ENCODE measurements at regions not wholly inside any gene's neighbourhood (a gene's known extent, or its start where the extent isn't known, plus 50 kb on each side); places are given as distances from the start of the nearest gene placed in this dataset.

DNA sequence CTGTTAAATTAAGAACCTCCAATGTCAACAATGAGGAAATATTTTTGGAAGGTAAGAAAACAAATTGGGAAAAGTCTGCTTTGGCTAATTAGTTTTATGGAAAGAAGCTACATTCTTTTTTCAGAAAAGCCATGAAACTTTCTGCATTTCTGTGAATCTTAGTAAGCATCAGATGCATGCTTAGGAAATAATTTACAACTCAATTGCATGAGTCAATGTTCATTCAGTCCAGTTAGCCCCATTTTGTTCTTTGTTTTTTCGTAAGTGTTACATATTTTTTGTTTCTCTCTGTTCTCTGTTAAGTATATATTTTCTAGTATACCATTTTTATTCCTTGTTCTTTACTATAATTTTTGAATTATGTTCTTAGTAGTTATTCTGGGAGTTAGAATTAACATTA lies 195.2 kb upstream of the KIF2B start:
- no peaks in the 10 kb centered on the region for H4K20me1 ChIP-seq (ENCODE audit: insufficient read depth, low read length)
- H3K9ac ChIP-seq (ENCODE audit: insufficient read depth, low read depth, low read length): no peak overlapping the region
- intact Hi-C loops (cut with micrococcal nuclease; ENCODE audit: unreplicated experiment) (no loop called here), in situ Hi-C loops (cut with HindIII; ENCODE audit: extremely low pct_ligation_motif_present, low pct_unique_long_range_greater_than_20kb) (no loop called here)
- ChIA-PET POLR2A (no interaction called here), CTCF (ENCODE audit: low intra/inter-chr PET ratio, low total read pairs) (no interaction called here)
- H3K4me3 ChIP-seq (replicated peaks in 1 of 3; ENCODE audit: insufficient read depth in 1 of 3, low read depth in 2 of 3, low read length in 3 of 3): no peak overlapping the region
- DNase-seq (ENCODE audit: low spot score) (no peak), ATAC-seq (no peak), FAIRE-seq (no peak)
- TF ChIP-seq ZNF646 (CRISPR knock-in tag; IDR thresholded peaks at IDR 0.05): no peak
- TF ChIP-seq HOXA3 (CRISPR knock-in tag; IDR thresholded peaks at IDR 0.05): no peak
- H3K79me2 ChIP-seq (ENCODE audit: insufficient read depth, low read length): no peaks in the 10 kb centered on the region
- peaks cover 74% of the 10 kb centered on the region for H3K9me3 ChIP-seq (ENCODE audit: low read length)
- BruUV-seq (replicated peaks): no TSS peak
- H2AFZ ChIP-seq (ENCODE audit: low read length): no peak overlapping the region
- no peaks in the 10 kb centered on the region for H3K4me1 ChIP-seq (ENCODE audit: insufficient read depth, low read length)
- H3K36me3 ChIP-seq (replicated peaks in 1 of 2; ENCODE audit: control insufficient read depth in 1 of 2, insufficient read depth in 2 of 2, low read length in 2 of 2): no peaks in the 10 kb centered on the region
- H3K4me2 ChIP-seq (ENCODE audit: low read depth, low read length): no peak overlapping the region
- no peak overlapping the region for H3K27ac ChIP-seq (ENCODE audit: extremely low read length, insufficient read depth, low read length)
- 0% methylated on average over 1 of the region's 1 CpG for WGBS (ENCODE audit: low lambda C conversion rate)
- H3K27me3 ChIP-seq (ENCODE audit: control insufficient read depth in 1 of 2, insufficient read depth in 2 of 2, low read length in 2 of 2): no peaks in the 10 kb centered on the region

DNA sequence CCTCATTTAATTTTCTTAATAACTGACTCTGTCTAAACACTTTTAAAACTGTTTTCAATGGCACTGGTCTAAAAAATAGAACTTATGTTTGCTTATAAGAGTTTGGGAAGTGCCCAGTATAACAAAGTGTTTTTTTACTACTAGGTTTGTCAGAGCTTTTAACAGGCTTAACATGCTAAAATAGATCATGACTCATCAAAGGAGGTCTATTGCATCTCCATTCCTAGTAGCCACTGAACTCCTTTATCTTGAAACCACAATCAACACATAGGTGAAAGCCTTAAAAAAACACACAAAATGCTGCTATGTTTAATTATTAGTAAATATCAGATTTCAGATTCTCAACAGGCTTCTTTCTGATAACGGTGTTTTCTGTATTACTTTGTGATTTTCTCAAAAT lies 196.4 kb upstream of the KIF2B start:
- Histone ChIP-seq H2AFZ (ENCODE audit: low read length) (no peak overlapping the region), H3K4me2 (ENCODE audit: low read depth, low read length) (no peak overlapping the region), H3K27ac (ENCODE audit: extremely low read length, insufficient read depth, low read length) (no peak overlapping the region), H3K79me2 (ENCODE audit: insufficient read depth, low read length) (no peaks in the 10 kb centered on the region), H3K4me3 (replicated peaks in 1 of 3; ENCODE audit: insufficient read depth in 1 of 3, low read depth in 2 of 3, low read length in 3 of 3) (no peak overlapping the region), H3K27me3 (ENCODE audit: control insufficient read depth in 1 of 2, insufficient read depth in 2 of 2, low read length in 2 of 2) (no peaks in the 10 kb centered on the region), H4K20me1 (ENCODE audit: insufficient read depth, low read length) (no peaks in the 10 kb centered on the region), H3K9me3 (ENCODE audit: low read length) (peaks cover 73% of the 10 kb centered on the region), H3K9ac (ENCODE audit: insufficient read depth, low read depth, low read length) (no peak overlapping the region), H3K36me3 (replicated peaks in 1 of 2; ENCODE audit: control insufficient read depth in 1 of 2, insufficient read depth in 2 of 2, low read length in 2 of 2) (no peaks in the 10 kb centered on the region), H3K4me1 (ENCODE audit: insufficient read depth, low read length) (no peaks in the 10 kb centered on the region)
- CTCF ChIA-PET (ENCODE audit: low intra/inter-chr PET ratio, low total read pairs): no interaction called here
- POLR2A ChIA-PET: no interaction called here
- FAIRE-seq (no peak), DNase-seq (ENCODE audit: low spot score) (no peak), ATAC-seq (no peak)
- intact Hi-C loops (cut with micrococcal nuclease; ENCODE audit: unreplicated experiment): no loop called here
- WGBS (ENCODE audit: low lambda C conversion rate): 2% methylated on average over 1 of the region's 1 CpG
- in situ Hi-C loops (cut with HindIII; ENCODE audit: extremely low pct_ligation_motif_present, low pct_unique_long_range_greater_than_20kb): no loop called here
- no TSS peak for BruUV-seq (replicated peaks)
- TF ChIP-seq ZNF749 (CRISPR knock-in tag; IDR thresholded peaks at IDR 0.05; ENCODE audit: borderline replicate concordance): no peak
- no peak for TF ChIP-seq ZNF326 (CRISPR knock-in tag; IDR thresholded peaks at IDR 0.05; ENCODE audit: borderline replicate concordance)
- TF ChIP-seq, protein P1, sequence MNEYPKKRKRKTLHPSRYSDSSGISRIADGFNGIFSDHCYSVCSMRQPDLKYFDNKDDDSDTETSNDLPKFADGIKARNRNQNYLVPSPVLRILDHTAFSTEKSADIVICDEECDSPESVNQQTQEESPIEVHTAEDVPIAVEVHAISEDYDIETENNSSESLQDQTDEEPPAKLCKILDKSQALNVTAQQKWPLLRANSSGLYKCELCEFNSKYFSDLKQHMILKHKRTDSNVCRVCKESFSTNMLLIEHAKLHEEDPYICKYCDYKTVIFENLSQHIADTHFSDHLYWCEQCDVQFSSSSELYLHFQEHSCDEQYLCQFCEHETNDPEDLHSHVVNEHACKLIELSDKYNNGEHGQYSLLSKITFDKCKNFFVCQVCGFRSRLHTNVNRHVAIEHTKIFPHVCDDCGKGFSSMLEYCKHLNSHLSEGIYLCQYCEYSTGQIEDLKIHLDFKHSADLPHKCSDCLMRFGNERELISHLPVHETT (CRISPR knock-in tag; conservative IDR thresholded peaks at IDR 0.05): no peak
- no peak for TF ChIP-seq CENPX (CRISPR knock-in tag; IDR thresholded peaks at IDR 0.05)
- TF ChIP-seq SIN3A (IDR thresholded peaks at IDR 0.05; ENCODE audit: borderline replicate concordance, low read depth, low read length): no peak
- no peak for TF ChIP-seq ZNF101 (CRISPR knock-in tag; IDR thresholded peaks at IDR 0.05; ENCODE audit: borderline replicate concordance, low read depth)
- TF ChIP-seq PBX2 (CRISPR knock-in tag; IDR thresholded peaks at IDR 0.05): no peak
- TF ChIP-seq GATA4 (IDR thresholded peaks at IDR 0.05; ENCODE audit: borderline replicate concordance, low read depth): no peak

All from HepG2 (cell line).